ENCODE measurements at regions not wholly inside any gene's neighbourhood (a gene's known extent, or its start where the extent isn't known, plus 50 kb on each side); places are given as distances from the start of the nearest gene placed in this dataset.

DNA sequence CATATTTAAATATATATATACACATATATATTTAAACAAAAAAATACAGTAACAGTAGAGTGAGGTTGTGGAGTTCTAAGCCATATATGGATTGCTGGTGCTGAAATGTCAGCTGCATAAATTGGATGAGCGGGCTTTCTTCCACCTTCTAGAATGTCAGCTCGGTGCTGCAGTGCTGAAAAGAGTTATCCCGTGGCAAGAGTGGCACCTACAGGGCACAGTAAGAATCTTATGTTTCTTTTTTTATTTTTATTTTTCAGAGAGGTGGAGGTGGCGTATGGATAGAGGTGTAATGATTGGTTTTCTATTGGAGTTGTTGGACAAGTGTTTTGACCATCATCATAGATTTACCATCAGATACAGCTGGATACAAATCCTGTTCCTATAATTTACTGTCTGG is 86.2 kb upstream of the DYNC1I1 start:
- TF ChIP-seq, protein P1, sequence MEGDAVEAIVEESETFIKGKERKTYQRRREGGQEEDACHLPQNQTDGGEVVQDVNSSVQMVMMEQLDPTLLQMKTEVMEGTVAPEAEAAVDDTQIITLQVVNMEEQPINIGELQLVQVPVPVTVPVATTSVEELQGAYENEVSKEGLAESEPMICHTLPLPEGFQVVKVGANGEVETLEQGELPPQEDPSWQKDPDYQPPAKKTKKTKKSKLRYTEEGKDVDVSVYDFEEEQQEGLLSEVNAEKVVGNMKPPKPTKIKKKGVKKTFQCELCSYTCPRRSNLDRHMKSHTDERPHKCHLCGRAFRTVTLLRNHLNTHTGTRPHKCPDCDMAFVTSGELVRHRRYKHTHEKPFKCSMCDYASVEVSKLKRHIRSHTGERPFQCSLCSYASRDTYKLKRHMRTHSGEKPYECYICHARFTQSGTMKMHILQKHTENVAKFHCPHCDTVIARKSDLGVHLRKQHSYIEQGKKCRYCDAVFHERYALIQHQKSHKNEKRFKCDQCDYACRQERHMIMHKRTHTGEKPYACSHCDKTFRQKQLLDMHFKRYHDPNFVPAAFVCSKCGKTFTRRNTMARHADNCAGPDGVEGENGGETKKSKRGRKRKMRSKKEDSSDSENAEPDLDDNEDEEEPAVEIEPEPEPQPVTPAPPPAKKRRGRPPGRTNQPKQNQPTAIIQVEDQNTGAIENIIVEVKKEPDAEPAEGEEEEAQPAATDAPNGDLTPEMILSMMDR (IDR thresholded peaks at IDR 0.05): peak in 5 of 6 experiments; percentile 41 to 61 (median 60)
- TF ChIP-seq POLR2A (IDR thresholded peaks at IDR 0.05): no peak
